ENCODE measurements at regions not wholly inside any gene's neighbourhood (a gene's known extent, or its start where the extent isn't known, plus 50 kb on each side); places are given as distances from the start of the nearest gene placed in this dataset.
"Not testable (repeated sequence)": the region's sequence is repeated elsewhere in the genome, so short reads cannot be mapped to it uniquely, and the experiment has no call there.

GRCh38 chr7:131041012-131041695 is 286.5 kb upstream of the MKLN1 start:
- TF ChIP-seq, protein P1, sequence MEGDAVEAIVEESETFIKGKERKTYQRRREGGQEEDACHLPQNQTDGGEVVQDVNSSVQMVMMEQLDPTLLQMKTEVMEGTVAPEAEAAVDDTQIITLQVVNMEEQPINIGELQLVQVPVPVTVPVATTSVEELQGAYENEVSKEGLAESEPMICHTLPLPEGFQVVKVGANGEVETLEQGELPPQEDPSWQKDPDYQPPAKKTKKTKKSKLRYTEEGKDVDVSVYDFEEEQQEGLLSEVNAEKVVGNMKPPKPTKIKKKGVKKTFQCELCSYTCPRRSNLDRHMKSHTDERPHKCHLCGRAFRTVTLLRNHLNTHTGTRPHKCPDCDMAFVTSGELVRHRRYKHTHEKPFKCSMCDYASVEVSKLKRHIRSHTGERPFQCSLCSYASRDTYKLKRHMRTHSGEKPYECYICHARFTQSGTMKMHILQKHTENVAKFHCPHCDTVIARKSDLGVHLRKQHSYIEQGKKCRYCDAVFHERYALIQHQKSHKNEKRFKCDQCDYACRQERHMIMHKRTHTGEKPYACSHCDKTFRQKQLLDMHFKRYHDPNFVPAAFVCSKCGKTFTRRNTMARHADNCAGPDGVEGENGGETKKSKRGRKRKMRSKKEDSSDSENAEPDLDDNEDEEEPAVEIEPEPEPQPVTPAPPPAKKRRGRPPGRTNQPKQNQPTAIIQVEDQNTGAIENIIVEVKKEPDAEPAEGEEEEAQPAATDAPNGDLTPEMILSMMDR (conservative IDR thresholded peaks at IDR 0.05 in 1 of 2, IDR thresholded peaks at IDR 0.05 in 1 of 2; ENCODE audit: extremely low read depth in 1 of 2, insufficient read depth in 1 of 2, low read depth in 1 of 2, low read length in 2 of 2), result not testable (repeated sequence)
- not testable (repeated sequence) for TF ChIP-seq EZH2 (IDR thresholded peaks at IDR 0.05; ENCODE audit: borderline replicate concordance, low read length)

All from mammary epithelial cell (primary cell).